ENCODE measurements at regions not wholly inside any gene's neighbourhood (a gene's known extent, or its start where the extent isn't known, plus 50 kb on each side); places are given as distances from the start of the nearest gene placed in this dataset.
"Not testable (repeated sequence)": the region's sequence is repeated elsewhere in the genome, so short reads cannot be mapped to it uniquely, and the experiment has no call there.

DNA sequence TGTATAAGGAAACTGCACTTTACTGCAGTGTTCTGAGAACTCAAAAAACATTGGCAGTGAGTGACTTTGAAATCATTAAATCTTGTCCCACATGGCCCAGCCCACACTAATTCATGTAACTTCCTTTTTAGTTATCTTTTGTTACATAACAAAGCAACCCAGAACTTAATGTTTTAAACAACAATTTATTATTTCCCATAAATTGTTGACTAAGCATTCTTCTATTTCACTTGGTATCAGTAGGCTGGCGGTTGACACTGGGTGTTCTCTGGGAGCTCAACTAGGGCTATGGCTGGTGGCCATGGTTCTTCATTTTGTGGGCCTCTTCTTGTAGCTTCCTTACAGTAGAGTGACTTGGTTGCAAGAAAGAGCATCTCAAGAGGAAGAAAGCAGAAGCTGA, 278.4 kb downstream of the RASEF start:
- DNase-seq (ENCODE audit: low read depth in 2 of 2), result no peak

DNA sequence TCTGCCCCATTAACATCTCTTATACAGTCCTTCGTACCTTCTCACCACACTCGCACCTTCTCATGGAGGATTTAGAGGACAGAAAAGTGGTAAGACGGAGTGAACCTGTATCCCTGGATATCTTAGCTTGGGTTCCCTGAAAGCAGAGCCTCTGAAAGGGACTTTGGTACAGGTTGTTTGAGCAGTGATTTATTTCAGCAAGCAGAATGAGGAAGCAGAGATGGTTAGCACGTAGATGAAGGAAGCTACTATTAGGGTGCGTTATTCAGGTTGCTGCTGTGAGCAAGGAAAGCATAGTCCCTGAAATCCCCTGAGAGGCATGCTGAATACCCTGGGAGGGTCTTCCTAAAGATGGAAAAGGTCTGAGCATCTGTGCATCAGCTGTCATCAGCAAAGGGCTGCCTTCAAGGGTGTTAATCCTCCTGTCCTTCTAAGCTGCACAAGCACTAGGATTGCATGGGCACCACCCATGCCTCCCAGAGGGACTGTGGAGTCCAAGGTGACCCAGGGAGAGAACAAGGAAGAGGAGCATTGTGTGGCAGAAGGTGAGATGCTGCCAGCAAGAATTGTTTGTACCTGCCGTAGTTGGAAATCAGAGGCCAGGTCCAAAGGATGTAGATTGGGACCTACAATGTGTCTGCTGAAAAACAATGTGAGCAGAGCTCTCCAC, 273.7 kb downstream of the RASEF start:
- no peak for DNase-seq (ENCODE audit: low read depth in 2 of 2)

DNA sequence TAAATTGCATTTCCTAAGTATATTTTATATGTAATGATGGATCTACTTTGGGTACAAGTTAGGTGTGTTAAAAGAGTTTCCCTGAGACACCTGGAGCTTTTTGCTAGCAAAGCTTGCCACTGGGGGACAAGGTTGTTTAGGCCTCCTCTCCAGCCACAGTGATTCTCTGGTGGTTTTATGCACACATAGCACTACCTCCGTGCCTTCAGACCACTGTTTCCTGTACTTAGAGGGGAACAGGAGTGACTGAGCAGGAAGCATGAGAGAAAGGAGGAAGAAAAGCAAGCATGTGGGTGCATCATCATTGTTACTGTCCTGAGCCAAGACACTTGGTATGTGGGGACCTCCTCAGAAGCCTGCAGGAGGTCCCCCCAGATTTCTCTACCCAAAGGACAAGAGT, 272.1 kb downstream of the RASEF start:
- no peak for DNase-seq (ENCODE audit: low read depth in 2 of 2)

DNA sequence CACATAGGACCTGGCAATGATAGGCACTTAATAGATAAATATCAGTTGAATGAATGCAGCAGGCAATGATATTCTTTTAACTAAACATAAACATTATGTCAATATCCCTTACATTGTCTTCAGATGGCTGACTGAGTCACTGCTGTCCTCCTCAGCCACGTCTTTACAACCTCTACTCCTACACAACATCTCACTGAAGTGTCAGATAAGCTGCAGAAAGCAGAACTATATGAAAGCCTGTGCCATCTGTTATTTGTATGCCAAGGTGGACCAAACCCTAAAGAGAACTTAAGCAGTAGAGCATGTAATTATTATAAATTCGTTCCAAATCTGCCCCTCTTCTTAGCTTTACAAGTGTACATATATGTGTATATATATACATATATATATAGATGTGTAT, 271.2 kb downstream of the RASEF start:
- no peak for DNase-seq (ENCODE audit: low read depth in 2 of 2)

DNA sequence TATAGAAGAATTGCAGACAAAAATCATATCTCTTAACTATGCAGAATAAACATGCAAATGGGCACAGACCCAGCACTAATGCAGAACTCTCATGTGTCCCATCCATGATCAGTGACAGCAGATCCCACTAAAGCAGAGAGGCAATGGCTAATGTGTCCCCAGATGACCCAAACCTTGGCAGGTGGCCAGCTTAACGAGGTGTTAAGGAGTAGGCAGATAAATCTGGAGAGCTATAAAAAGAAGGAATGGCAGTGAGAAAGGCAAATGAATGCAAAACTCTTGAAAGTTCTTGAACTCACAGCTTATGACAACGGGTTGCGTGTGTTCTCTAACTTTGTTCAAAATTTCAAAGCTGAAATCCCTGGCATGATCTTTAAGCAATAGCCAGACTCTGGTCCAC, 265.4 kb downstream of the RASEF start:
- no peak for DNase-seq (ENCODE audit: low read depth in 2 of 2)

DNA sequence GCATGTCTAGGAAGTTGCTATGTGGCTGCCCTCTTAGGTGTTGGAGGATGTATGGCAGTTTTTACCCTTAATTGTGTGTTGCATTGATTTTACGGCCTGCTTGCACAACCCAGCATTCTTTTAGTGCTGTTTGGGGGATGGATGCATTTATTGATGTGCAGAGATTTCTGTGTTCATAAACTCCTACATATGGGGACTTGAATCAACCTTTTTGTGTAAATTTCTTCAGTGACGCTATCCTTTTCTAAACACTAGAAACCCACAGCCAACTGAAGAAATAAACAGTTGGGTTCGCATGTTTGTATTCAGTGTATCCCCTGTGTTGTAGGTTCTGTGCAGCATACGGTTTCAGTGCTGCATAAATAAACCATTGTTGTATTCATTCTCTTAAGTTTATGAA, 263.7 kb downstream of the RASEF start:
- DNase-seq (ENCODE audit: low read depth in 2 of 2), result no peak

DNA sequence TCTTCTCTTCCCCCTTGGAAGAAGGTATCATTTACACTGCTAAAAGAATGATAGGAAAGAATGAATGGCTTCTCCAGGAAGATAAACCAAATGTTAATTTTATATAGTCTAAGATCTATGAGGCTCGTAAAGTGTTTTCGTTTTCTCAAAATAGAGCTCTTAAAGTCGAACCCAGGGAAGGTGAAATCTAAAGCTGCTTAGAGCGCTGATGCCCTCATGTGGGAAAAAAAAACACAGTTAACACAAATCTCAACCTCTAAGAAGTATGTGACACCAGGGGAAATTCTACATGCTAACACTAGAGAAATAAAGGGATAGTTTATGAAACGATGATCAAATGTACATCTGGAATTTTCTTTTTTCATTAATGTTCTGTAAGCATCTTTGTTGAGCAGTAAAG, 257.9 kb downstream of the RASEF start:
- DNase-seq (ENCODE audit: low read depth in 2 of 2), result no peak

DNA sequence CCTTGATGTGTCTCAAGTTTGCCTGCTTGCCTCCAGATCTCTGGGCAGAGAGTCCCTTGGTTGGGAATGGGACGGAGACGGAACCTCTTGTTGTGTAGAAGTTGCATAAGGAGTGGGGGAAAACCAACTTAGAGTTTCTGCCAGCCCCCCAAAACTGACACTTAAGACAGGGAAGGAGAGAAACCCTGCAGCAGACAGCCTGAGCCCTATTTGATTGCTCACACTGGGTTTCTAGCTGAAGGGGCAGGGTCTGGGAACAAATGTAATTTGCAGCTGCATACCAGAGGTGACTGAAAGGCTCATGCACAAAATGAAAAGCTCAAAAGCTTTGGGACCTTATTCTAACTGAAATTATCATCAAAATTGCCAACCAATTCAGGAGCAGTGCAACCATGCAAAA, 254.5 kb downstream of the RASEF start:
- no peak for DNase-seq (ENCODE audit: low read depth in 2 of 2)

DNA sequence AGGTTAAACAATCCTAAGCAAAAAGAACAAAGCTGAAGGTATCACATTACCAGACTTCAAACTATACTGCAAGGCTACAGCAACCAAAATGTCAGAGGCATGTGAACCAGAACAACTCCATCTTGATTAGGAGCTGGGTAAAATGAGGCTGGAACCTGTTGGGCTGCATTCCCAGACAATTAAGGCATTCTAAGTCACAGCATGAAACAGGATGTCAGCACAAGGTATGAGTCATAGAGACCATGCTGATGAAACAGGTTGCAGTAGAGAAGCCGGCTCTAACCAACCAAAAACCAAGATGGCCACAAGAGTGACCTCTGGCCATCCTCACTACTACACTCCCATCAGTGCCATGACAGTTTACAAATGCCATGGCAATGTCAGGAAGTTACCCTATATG, 252.0 kb downstream of the RASEF start:
- peak in 1 of 2 experiments; percentile 6 for DNase-seq (ENCODE audit: low read depth in 2 of 2)

DNA sequence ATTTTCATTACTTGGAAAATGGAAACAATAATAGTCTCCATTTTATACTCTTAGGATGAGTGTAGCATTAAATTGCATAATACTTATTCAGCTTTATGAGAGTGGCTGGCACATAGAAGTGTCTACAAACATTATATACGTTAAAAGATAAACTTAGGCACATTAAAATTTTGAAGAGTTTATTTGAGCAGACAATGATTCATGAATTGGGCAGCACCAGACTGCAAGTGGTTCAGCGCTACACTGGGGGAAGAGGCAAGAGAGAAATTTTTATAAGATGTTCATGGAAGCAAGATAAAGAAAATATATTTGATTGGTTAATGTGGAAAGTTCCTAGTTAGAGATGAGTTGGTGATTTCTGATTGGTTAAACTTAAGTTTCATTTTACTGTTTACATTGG, 243.7 kb downstream of the RASEF start:
- no peak for DNase-seq (ENCODE audit: low read depth in 2 of 2)

DNA sequence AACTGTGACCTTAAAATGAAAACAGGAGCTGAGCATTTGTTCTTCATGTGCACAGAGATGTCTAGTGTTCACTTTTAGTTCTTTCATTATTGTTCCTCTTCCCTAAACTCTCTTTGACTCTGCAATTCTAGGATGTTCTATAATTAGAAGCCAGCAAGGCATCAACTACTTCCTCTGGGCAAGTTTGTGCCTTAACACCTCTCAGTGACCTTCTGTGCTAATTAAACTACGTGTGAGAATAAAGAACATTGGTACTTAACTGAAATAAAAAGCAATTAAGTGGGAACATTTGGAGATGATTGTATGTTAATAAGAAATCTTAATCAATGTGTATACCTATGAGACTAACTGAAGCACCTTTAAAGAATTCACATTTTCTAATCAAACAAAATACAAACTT, 242.8 kb downstream of the RASEF start:
- no peak for DNase-seq (ENCODE audit: low read depth in 2 of 2)

DNA sequence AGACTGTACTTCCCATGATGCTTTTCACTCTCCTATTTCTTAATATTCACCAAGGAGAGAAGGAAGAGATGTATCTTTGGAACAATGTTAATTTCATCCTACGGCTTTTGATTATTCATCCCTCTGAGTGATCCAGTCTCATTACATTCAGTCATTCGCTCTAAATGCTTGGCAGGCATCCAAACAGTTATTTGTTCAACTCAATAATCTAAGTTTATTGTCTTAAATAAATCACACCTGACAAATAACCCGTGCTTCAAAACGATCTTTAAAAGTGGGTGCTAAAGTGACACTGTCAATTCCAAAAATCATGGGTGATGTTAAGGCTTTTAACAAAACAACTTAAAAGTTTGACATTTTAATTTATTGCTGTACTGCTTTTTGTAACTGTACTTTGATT, 233.1 kb downstream of the RASEF start:
- DNase-seq (ENCODE audit: low read depth in 2 of 2), result no peak

DNA sequence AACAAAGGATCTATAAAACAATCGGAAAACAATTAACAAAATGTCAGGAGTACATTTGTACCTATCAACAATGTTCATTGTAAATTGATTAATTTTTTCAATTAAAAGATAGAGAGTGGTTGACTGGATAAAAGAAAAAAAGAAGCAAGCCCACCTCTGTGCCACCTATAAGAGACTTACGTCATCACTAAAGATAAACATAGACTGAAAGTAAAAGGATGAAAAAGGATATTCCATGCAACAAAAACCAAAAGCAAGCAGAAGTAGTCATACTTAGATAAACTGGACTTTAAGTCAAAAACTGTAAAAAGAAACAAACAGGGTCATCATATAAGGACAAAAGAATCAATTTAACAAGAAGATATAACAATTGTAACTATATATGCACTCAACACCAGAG, 197.4 kb downstream of the RASEF start:
- DNase-seq (ENCODE audit: low read depth in 2 of 2), result no peak

DNA sequence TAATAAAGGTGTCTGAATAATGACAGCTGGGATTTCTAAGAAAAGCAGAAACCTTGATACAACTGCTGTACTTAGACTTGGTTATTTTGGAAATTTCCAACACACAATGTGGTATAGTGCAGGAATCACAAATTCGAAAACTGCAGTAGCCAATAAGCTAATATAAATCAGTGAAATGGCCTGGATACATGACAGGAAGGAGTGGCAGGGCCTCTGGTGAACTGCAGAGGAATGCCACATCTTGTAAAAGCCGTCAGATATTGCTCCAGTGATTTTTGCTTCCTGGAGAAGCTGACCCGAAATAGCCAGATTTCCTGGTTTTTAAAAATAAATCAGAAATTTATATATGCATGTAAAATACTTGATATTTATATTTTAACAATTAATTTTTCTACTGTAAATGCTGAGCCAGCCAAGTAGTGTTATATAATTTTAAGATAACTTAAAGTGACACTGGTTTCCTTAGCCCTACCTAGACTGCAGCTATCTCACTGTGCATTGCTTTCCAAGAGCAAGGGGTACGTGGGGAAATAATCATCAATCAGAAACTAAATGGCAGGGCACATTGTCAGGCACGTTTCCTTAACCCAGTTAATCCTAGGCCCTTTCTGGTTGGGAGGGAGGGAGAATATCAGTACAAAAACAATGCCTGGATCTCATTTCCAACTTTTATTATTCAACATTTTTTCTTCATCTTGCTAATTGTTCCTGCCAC, 182.4 kb downstream of the RASEF start:
- no peak for DNase-seq (ENCODE audit: low read depth in 2 of 2)

DNA sequence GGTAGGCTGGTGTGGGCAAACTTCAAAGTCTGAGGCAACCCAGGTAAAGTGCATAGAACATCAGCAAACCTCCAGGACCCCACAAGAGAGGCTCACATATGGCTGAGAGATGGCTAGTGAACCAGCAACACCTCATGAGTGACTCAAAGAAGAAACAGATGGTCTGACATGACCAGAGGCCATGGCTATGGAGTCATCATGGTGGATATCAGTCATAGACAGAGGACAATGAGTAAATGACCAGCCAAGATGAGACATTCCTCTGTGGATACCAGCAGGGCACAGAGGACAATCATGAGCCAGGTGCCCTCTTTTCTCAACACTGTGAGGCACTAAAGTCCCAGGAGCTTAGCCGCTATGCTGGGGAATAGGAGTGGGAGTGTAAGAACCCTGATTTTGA, 180.8 kb downstream of the RASEF start:
- DNase-seq (ENCODE audit: low read depth in 2 of 2), result no peak

DNA sequence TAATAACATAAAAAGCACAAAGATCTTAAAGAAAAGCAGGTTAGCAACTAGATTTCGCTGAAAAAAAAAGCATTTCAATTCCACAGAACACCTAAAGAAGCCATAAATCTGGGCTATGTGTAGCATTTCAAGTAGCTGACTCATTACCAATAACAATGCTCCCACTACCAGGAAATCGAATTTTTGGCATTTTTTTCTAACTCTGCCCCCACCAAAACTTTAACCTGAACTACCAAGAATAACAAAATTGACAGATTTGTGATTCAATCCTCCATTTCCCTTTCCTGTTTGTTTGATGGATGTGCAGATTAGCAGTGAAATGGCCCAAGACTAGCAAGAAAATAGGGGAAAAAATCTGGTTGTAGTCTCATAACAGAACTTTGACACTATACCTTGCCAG, 180.2 kb downstream of the RASEF start:
- DNase-seq (ENCODE audit: low read depth in 2 of 2), result peak; percentile 10

DNA sequence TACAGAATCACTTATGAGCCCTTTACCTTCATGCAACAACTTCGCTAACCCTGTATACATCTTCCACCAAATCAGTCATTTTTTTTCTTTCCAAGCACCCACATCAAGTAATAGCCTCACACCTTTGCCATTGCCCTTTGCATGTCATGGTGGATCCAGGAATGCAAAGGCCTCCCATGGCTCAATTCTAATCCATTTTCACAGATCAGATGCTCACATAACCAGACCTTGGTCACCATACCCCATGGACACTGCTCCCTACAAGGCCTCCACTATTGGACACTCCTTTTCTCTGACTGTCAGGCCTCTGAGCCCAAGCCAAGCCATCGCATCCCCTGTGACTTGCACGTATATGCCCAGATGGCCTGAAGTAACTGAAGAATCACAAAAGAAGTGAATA, 179.5 kb downstream of the RASEF start:
- DNase-seq (ENCODE audit: low read depth in 2 of 2), result no peak

DNA sequence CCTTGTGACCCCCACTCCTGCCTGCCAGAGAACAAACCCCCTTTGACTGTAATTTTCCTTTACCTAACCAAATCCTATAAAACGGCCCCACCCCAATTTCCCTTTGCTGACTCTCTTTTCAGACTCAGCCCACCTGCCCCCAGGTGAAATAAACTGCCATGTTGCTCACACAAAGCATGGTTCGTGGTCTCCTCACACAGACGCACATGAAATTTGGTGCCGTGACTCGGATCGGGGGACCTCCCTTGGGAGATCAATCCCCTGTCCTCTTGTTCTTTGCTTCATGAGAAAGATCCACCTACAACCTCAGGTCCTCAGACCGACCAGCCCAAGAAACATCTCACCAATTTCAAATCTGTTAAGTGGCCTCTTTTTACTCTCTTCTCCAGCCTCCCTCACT, 179.0 kb downstream of the RASEF start:
- DNase-seq (ENCODE audit: low read depth in 2 of 2), result not testable (repeated sequence)

DNA sequence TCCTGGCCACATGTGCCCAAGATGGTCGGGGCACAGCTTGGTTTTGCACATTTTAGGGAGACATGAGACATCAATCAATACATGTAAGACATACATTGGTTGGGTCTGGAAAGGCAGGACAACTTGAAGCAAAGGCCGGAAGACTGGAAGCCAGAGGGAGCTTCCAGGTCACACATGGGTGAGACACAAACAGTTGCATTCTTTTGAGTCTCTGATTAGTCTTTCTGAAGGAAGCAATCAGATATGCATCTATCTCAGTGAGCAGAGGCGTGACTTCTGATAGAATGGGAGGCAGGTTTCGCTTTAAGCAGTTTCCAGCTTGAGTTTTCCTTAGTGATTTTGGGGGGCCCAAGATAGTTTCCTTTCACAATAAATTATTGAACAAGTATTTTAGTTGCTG, 172.5 kb downstream of the RASEF start:
- DNase-seq (ENCODE audit: low read depth in 2 of 2), result no peak

DNA sequence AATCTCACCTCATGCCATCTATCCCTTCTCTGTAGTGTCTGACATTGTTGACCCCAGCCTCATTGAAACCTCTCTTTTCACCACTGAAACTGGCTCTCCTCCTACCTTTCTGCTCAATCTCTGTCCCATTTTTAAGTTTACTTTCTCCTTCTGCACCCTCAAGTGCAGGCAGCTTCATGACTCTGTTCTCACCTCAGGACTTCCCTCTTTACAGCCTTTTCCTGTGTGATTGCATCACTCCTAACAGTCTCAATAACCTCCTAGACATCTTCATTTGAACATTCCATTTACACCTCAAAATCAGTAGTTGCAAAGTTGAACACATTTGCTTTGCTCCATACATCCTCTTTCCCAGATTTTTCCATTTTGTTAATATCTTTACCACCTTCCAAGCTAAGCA, 172.1 kb downstream of the RASEF start:
- DNase-seq (ENCODE audit: low read depth in 2 of 2), result no peak

DNA sequence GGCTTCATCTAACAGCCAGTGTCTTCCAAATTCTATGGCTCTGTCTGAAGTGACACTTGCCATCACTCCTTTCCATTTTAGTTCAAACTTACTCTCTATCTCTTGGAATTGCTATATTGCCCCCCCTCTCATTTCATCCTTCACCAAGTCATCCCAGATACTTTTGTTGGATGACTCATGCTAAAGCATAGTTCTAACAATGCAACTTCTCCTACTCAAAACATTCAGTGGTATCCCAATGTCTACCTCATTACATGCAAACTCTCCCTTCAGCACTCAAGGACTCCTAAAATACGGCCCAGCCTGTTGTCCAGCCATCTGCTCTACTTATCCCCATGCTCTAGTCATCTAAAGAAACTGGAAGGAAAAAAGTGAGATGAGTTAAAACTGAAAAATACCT, 171.6 kb downstream of the RASEF start:
- DNase-seq (ENCODE audit: low read depth in 2 of 2), result no peak

DNA sequence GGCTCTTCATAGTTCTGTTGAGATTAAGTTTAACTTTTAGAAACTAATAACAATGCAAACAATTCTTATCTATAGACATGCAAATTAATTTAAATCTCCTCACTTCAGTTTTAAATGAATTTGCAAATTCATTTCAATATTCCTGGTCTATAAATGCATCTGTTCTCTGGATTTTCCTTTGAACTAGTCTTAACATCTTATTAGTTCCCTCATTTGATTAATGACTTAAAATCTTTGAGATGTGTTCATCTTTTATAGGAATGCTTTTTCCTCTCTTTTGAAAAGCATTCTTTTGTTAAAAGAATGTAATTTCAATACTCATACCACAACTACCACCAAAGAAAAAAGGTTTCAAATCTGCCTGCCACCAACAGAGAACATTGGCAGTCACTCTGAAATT, 169.4 kb downstream of the RASEF start:
- DNase-seq (ENCODE audit: low read depth in 2 of 2), result no peak

DNA sequence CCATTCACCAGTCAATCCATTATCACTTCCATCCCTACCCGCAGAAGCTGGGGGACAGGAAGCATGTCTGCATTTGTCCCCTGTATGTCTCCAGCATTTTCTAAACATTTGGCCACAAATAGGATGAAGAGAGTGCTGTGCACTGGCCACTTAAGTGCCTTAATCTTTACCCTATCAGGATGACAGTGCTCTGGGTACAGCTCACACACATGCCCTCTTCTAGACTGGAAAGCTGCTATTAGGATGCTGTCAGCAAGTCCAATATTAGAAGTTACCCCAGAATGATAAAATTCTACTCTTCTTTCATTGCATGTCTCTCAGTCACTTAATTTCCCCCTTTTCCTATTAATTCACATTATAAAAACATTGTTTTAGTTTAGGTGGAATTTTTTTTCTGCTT, 168.4 kb downstream of the RASEF start:
- DNase-seq (ENCODE audit: low read depth in 2 of 2), result no peak

Measured in fibroblast of skin of left quadriceps (primary cell).